Uterus (tissue), 2 donors: ENCODE measurements at regions not wholly inside any gene's neighbourhood (a gene's known extent, or its start where the extent isn't known, plus 50 kb on each side); places are given as distances from the start of the nearest gene placed in this dataset.

Experiments used
- POLR2A ChIP-seq, 2 donors: fragments of 450-650 bp; IDR thresholded peaks; one replicate each; pipeline ENCODE4 v1.6.1; 2016; ENCODE audit warnings: antibody characterized with exemption in 2 of 2, mild to moderate bottlenecking in 1 of 2, moderate library complexity in 1 of 2
- TF ChIP-seq, protein P1 (sequence below), 4 experiments: fragments of 200-600 bp in 2 of 4; fragments of 450-650 bp in 2 of 4; sonication (generic) in 2 of 4; IDR thresholded peaks; one replicate each; pipeline ENCODE4 v1.5.1; 2016 to 2019; ENCODE audit warnings: antibody characterized with exemption in 4 of 4, mild to moderate bottlenecking in 2 of 4, moderate library complexity in 1 of 4

DNA sequence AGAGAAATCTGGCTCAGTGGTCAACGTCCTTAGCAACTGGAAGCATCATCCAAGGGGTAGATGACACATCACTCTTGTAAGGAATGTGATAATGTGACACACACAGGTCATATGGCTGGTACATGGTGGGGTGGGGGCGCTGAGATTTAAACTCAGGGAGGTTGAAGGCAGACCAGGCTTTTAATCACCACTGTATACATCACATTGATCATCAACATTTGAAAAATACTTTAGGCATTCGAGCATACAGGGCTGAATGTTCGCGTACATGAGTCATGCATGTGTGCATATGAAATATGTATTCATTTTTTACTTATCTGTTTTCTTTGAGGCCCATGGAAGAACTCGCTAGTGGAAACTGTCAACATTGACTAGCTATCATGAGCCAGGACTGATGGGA is 976.4 kb downstream of the VRK1 start:
- TF ChIP-seq, protein P1, sequence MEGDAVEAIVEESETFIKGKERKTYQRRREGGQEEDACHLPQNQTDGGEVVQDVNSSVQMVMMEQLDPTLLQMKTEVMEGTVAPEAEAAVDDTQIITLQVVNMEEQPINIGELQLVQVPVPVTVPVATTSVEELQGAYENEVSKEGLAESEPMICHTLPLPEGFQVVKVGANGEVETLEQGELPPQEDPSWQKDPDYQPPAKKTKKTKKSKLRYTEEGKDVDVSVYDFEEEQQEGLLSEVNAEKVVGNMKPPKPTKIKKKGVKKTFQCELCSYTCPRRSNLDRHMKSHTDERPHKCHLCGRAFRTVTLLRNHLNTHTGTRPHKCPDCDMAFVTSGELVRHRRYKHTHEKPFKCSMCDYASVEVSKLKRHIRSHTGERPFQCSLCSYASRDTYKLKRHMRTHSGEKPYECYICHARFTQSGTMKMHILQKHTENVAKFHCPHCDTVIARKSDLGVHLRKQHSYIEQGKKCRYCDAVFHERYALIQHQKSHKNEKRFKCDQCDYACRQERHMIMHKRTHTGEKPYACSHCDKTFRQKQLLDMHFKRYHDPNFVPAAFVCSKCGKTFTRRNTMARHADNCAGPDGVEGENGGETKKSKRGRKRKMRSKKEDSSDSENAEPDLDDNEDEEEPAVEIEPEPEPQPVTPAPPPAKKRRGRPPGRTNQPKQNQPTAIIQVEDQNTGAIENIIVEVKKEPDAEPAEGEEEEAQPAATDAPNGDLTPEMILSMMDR (IDR thresholded peaks at IDR 0.05): no peak
- no peak for TF ChIP-seq POLR2A (IDR thresholded peaks at IDR 0.05)
